RWPE1 (cell line): ENCODE measurements at regions not wholly inside any gene's neighbourhood (a gene's known extent, or its start where the extent isn't known, plus 50 kb on each side); places are given as distances from the start of the nearest gene placed in this dataset.

Source experiments
- CTCF ChIA-PET: fragments of 350-600 bp; sonication (Branson Sonifier 250); formaldehyde crosslinking; extraction: SDS; loops from one replicate; lab custom pipeline; 2021; lab: Yijun Ruan, JAX
- POLR2A ChIA-PET: fragments of 400-600 bp; formaldehyde crosslinking; extraction: SDS; loops from one replicate; lab custom pipeline; 2020; ENCODE audit warnings: antibody characterized with exemption; ENCODE audit not compliant: low non-redundant PET; lab: Yijun Ruan, JAX
- DNase-seq: peaks from one replicate; pipeline ENCODE4 v3.0.0; 2012; ENCODE audit warnings: low spot score
- H3K27ac ChIP-seq: fragments of 450-650 bp; 2 replicates; pipeline ENCODE4 v1.5.1; 2017
- CTCF ChIP-seq: fragments of 450-650 bp; conservative IDR thresholded peaks from 2 replicates; pipeline ENCODE4 v1.5.1; 2017; ENCODE audit warnings: low read depth, mild to moderate bottlenecking

DNA sequence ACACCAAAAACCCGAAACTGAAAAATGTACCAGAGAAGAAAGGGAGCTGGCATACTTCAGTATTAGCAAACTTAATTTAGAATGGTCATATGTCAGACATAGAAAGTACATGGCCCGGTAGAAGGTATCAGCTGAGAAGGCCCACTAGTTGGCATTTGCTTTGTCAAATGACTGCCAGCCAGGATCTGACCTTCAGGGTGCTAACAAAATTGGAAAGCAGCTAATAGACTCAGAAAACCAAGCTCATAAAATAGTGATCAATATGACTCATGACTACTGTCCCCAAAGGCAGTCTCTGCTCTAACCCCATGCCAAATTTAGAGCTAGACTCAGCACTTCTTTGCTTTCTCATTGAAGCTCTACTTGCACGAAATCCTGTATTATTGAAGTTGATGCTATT is 342.7 kb downstream of the PDGFC start:
- H3K27ac ChIP-seq, result no peak overlapping the region
- POLR2A ChIA-PET, result no interaction called here
- DNase-seq, result no peak
- CTCF ChIA-PET, result interaction anchor here (0.6 kb wide), 1 partner anchor 1226 kb away, joined by 4 read pairs; no protein-coding TSS in a partner anchor
- TF ChIP-seq CTCF, result no peak

- CTCF ChIA-PET, result interaction anchor here (0.7 kb wide), 1 partner anchor 310 kb away, joined by 6 read pairs; no protein-coding TSS in a partner anchor
- no peak for DNase-seq
- no peak overlapping the region for H3K27ac ChIP-seq
- POLR2A ChIA-PET, result no interaction called here
- no peak for TF ChIP-seq CTCF
Observed at GRCh38 chr4:156623376-156623775, 348.2 kb downstream of the PDGFC start.

DNA sequence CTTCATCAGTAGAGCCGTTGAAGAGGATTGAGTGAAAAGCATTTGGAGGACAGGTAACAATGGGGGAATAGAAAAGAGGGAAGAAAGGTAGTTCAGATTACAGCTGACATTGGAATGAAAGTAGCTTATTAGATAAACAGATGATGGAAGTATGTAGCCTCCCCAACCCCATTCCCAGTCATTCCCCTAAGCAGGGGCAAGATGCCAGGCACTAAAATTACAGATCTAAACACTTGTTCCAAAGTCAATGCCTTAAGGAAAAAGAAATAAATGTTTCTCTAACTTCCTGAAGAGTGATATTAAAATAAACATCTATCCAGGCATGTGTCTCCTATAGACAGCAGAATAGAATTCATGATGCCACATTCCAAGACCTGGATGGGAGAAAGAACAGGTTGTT is 350.8 kb downstream of the PDGFC start:
- DNase-seq, result no peak
- CTCF ChIA-PET, result no interaction called here
- TF ChIP-seq CTCF, result no peak
- H3K27ac ChIP-seq, result no peak overlapping the region
- POLR2A ChIA-PET, result no interaction called here

DNA sequence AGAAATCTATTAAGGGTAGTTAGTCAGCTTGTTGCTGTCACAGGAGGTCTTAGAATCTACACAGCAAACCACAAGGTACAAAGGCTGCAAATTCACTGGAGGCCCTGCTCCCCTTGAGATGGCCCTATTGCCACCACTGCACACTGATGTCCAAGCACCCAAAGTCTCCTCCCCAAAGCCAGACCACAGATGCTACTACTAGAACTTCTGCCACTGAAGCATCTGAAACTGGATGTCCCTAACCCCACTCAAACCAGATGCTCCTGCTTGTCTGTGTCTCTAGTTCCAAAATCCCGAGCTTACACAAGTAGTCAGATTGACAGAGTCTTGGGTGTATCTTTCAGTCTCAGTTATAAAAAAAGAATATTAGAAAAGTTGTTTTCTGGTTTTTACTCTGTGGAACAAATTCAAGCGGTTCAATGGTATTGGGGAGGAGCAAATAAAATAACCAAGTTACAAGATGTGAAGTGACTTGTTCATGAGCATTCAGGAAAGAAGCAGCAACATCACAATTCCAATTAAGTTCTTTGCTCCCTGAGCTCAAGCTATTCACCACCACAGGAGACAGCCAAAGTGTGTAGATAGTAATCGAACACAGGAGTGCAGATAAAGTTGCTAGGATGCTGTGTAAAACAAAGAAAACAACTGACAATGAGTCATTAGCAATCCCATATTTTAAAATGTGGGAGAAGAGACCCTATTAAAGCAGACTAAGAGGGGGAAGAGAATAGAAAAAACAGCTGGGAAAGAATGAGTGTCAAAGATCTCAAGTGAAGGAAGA is 352.3 kb downstream of the PDGFC start:
- TF ChIP-seq CTCF, result no peak
- no peak overlapping the region for H3K27ac ChIP-seq
- ChIA-PET POLR2A (no interaction called here), CTCF (no interaction called here)
- no peak for DNase-seq

DNA sequence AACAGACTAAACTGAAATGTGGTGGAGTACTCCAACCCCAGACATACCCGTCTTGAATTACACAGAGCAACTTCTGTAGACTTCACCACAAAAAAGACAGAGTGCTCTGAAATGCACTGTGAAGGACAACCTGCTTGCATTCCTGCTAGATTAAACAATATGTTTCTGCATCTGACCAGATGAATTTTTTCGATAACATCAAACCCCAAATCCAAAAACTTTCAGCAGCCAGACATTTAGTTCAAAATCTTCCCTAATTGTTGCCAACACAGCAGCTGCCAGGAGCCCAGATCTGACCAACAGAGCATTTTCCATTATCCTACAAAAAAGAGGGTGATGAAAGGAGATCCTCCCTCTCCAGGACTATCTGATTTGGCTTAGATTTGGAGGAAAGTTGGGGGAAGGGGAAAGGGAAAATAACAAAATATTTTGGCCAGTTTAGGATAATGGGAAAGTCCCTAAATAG is 356.5 kb downstream of the PDGFC start:
- no peak overlapping the region for H3K27ac ChIP-seq
- POLR2A ChIA-PET, result no interaction called here
- TF ChIP-seq CTCF, result no peak
- CTCF ChIA-PET, result no interaction called here
- DNase-seq, result no peak

GRCh38 chr4:156614536-156614935 is 357.1 kb downstream of the PDGFC start:
- no peak for TF ChIP-seq CTCF
- CTCF ChIA-PET, result no interaction called here
- DNase-seq, result no peak
- H3K27ac ChIP-seq, result no peak overlapping the region
- POLR2A ChIA-PET, result no interaction called here
